Neuron (in vitro differentiated cells): ENCODE measurements at regions not wholly inside any gene's neighbourhood (a gene's known extent, or its start where the extent isn't known, plus 50 kb on each side); places are given as distances from the start of the nearest gene placed in this dataset.

Experiments
- H2AFZ ChIP-seq: one replicate; pipeline ENCODE4 v1.6.1; 2013; ENCODE audit warnings: low read depth, mild to moderate bottlenecking, inconsistent platforms, low read length, moderate library complexity
- H3K27me3 ChIP-seq: one replicate; pipeline ENCODE4 v1.6.1; 2013; ENCODE audit warnings: low read length; ENCODE audit not compliant: insufficient read depth
- H3K36me3 ChIP-seq: one replicate; pipeline ENCODE4 v1.6.1; 2013; ENCODE audit warnings: low read length; ENCODE audit not compliant: insufficient read depth
- H3K4me1 ChIP-seq: one replicate; pipeline ENCODE4 v1.6.1; 2013; ENCODE audit warnings: low read length; ENCODE audit not compliant: insufficient read depth
- H3K4me3 ChIP-seq: 2 replicates; pipeline ENCODE4 v1.5.1; 2013; ENCODE audit warnings: mild to moderate bottlenecking, low read length, moderate library complexity
- H3K9me3 ChIP-seq: one replicate; pipeline ENCODE4 v1.6.1; 2013; ENCODE audit warnings: low read length

GRCh38 chr3:73295876-73296635, 234.6 kb downstream of the EBLN2 start:
- Histone ChIP-seq H3K4me1 (no peaks in the 10 kb centered on the region), H3K4me3 (no peak overlapping the region), H2AFZ (no peak overlapping the region), H3K27me3 (no peaks in the 10 kb centered on the region), H3K9me3 (no peaks in the 10 kb centered on the region), H3K36me3 (no peaks in the 10 kb centered on the region)

GRCh38 chr3:73296859-73297258, 235.4 kb downstream of the EBLN2 start:
- Histone ChIP-seq H3K4me3 (no peak overlapping the region), H3K36me3 (no peaks in the 10 kb centered on the region), H2AFZ (no peak overlapping the region), H3K9me3 (no peaks in the 10 kb centered on the region), H3K4me1 (no peaks in the 10 kb centered on the region), H3K27me3 (no peaks in the 10 kb centered on the region)

- no peak overlapping the region for H2AFZ ChIP-seq
- no peaks in the 10 kb centered on the region for H3K9me3 ChIP-seq
- H3K4me3 ChIP-seq, result no peak overlapping the region
- H3K36me3 ChIP-seq, result no peaks in the 10 kb centered on the region
- no peaks in the 10 kb centered on the region for H3K27me3 ChIP-seq
- H3K4me1 ChIP-seq, result no peaks in the 10 kb centered on the region
These were observed 237.1 kb downstream of the EBLN2 start for GRCh38 chr3:73298243-73299183.

- H3K4me3 ChIP-seq, result no peak overlapping the region
- H2AFZ ChIP-seq, result no peak overlapping the region
- no peaks in the 10 kb centered on the region for H3K4me1 ChIP-seq
- no peaks in the 10 kb centered on the region for H3K9me3 ChIP-seq
- no peaks in the 10 kb centered on the region for H3K36me3 ChIP-seq
- H3K27me3 ChIP-seq, result no peaks in the 10 kb centered on the region
These were observed 237.8 kb downstream of the EBLN2 start for GRCh38 chr3:73299184-73299691.

GRCh38 chr3:73314151-73314951, 252.9 kb downstream of the EBLN2 start:
- H2AFZ ChIP-seq, result no peak overlapping the region
- no peaks in the 10 kb centered on the region for H3K36me3 ChIP-seq
- H3K27me3 ChIP-seq, result no peaks in the 10 kb centered on the region
- no peak overlapping the region for H3K4me3 ChIP-seq
- H3K9me3 ChIP-seq, result no peaks in the 10 kb centered on the region
- no peaks in the 10 kb centered on the region for H3K4me1 ChIP-seq

- Histone ChIP-seq H3K9me3 (no peaks in the 10 kb centered on the region), H3K4me1 (no peaks in the 10 kb centered on the region), H3K36me3 (no peaks in the 10 kb centered on the region), H2AFZ (no peak overlapping the region), H3K4me3 (no peak overlapping the region), H3K27me3 (no peaks in the 10 kb centered on the region)
These were observed 254.2 kb downstream of the EBLN2 start for GRCh38 chr3:73315706-73316105.

GRCh38 chr3:73319179-73319769, 257.8 kb downstream of the EBLN2 start:
- H2AFZ ChIP-seq, result no peak overlapping the region
- no peaks in the 10 kb centered on the region for H3K27me3 ChIP-seq
- H3K9me3 ChIP-seq, result no peaks in the 10 kb centered on the region
- H3K4me1 ChIP-seq, result no peaks in the 10 kb centered on the region
- H3K36me3 ChIP-seq, result no peaks in the 10 kb centered on the region
- H3K4me3 ChIP-seq, result no peak overlapping the region

GRCh38 chr3:73321286-73321999, 260.0 kb downstream of the EBLN2 start:
- peaks cover 3% of the 10 kb centered on the region for H3K4me1 ChIP-seq
- no peaks in the 10 kb centered on the region for H3K27me3 ChIP-seq
- no peak overlapping the region for H2AFZ ChIP-seq

GRCh38 chr3:73324203-73325155, 263.0 kb downstream of the EBLN2 start:
- Histone ChIP-seq H2AFZ (no peak overlapping the region), H3K4me1 (peaks cover 3% of the 10 kb centered on the region), H3K4me3 (no peak overlapping the region), H3K27me3 (no peaks in the 10 kb centered on the region), H3K9me3 (no peaks in the 10 kb centered on the region), H3K36me3 (no peaks in the 10 kb centered on the region)

More at GRCh38 chr3:73321286-73321999, 260.0 kb downstream of the EBLN2 start:
- Histone ChIP-seq H3K9me3 (no peaks in the 10 kb centered on the region), H3K4me3 (no peak overlapping the region), H3K36me3 (no peaks in the 10 kb centered on the region)

GRCh38 chr3:73326396-73326795, 264.9 kb downstream of the EBLN2 start:
- Histone ChIP-seq H3K36me3 (no peaks in the 10 kb centered on the region), H3K27me3 (no peaks in the 10 kb centered on the region), H3K9me3 (no peaks in the 10 kb centered on the region), H3K4me1 (peaks cover 3% of the 10 kb centered on the region), H2AFZ (no peak overlapping the region), H3K4me3 (no peak overlapping the region)

- Histone ChIP-seq H3K36me3 (no peaks in the 10 kb centered on the region), H3K9me3 (no peaks in the 10 kb centered on the region), H3K4me3 (no peak overlapping the region), H2AFZ (no peak overlapping the region), H3K27me3 (no peaks in the 10 kb centered on the region), H3K4me1 (peaks cover 3% of the 10 kb centered on the region)
These were observed 265.6 kb downstream of the EBLN2 start for GRCh38 chr3:73327052-73327451.
